GM12865 (cell line): ENCODE measurements at regions not wholly inside any gene's neighbourhood (a gene's known extent, or its start where the extent isn't known, plus 50 kb on each side); places are given as distances from the start of the nearest gene placed in this dataset.

Source experiments
- DNase-seq: peaks from one replicate; pipeline ENCODE4 v3.0.0; 2010; ENCODE audit warnings: low read depth
- H3K4me3 ChIP-seq: 2 replicates; pipeline ENCODE4 v1.5.1; 2011; ENCODE audit warnings: mild to moderate bottlenecking, low read depth, low read length, control low read depth
- TF ChIP-seq, protein P1 (sequence below): IDR thresholded peaks from 2 replicates; pipeline ENCODE4 v1.5.1; 2011; ENCODE audit warnings: low read length, control low read depth, low read depth, inconsistent platforms; ENCODE audit not compliant: insufficient read depth; ENCODE audit errors: missing control alignments

DNA sequence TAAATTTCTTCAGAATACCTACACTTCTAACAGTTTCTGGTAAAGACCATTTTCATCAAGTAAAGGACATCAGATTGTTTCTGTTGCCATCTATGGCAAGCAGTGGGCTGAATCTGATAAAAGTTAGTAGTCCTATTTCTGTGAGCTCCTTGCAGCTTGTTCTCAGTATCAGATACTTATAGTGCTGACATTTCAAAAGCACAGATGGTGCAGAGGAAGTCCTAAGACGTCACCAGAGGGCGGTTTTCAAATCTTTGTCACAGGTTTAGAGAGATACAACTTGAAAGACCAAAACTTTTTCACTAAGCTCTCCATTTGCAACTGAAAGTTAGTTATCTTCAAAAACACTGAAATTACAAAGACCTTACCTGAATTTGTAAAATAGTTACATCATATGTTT lies 719.8 kb downstream of the SLITRK1 start:
- H3K4me3 ChIP-seq = no peak overlapping the region
- TF ChIP-seq, protein P1, sequence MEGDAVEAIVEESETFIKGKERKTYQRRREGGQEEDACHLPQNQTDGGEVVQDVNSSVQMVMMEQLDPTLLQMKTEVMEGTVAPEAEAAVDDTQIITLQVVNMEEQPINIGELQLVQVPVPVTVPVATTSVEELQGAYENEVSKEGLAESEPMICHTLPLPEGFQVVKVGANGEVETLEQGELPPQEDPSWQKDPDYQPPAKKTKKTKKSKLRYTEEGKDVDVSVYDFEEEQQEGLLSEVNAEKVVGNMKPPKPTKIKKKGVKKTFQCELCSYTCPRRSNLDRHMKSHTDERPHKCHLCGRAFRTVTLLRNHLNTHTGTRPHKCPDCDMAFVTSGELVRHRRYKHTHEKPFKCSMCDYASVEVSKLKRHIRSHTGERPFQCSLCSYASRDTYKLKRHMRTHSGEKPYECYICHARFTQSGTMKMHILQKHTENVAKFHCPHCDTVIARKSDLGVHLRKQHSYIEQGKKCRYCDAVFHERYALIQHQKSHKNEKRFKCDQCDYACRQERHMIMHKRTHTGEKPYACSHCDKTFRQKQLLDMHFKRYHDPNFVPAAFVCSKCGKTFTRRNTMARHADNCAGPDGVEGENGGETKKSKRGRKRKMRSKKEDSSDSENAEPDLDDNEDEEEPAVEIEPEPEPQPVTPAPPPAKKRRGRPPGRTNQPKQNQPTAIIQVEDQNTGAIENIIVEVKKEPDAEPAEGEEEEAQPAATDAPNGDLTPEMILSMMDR = no peak
- DNase-seq = no peak

DNA sequence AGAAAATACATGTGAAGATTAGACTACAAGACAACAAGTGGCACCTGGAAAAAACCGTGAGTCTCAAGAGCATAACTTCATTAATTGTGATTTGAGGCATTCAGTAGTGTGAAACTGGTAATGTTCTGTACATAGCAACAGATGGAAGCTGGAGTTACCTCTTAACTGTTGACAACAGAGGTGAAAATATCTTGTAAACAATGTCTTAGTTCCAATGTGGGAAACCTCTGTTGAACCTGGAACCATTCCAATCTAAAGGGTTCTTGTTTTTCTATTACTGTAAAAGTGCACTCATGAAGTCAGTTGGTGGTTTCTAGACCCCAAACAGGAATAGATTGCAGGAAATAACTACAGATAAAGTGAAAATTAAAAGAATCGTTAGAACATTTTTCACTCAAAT lies 728.4 kb downstream of the SLITRK1 start:
- H3K4me3 ChIP-seq = no peak overlapping the region
- TF ChIP-seq, protein P1 = no peak
- no peak for DNase-seq

DNA sequence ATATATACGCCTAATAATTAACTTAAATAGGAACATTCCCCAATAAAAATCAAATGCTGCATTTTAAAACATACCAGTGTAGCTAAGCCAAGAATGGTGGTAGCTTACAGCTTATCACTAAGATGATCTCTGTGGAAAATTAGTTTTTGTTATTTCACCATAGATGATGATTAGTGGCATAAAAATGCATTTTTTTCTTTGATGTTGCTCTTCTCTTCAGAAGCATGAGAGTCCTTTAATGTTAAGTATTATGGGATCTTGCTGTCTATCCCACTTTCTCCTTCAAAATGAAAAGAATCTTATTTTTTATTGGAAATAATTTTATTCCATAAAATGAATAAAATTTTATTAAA lies 731.0 kb downstream of the SLITRK1 start:
- DNase-seq = no peak
- H3K4me3 ChIP-seq = no peak overlapping the region
- TF ChIP-seq, protein P1 = no peak

DNA sequence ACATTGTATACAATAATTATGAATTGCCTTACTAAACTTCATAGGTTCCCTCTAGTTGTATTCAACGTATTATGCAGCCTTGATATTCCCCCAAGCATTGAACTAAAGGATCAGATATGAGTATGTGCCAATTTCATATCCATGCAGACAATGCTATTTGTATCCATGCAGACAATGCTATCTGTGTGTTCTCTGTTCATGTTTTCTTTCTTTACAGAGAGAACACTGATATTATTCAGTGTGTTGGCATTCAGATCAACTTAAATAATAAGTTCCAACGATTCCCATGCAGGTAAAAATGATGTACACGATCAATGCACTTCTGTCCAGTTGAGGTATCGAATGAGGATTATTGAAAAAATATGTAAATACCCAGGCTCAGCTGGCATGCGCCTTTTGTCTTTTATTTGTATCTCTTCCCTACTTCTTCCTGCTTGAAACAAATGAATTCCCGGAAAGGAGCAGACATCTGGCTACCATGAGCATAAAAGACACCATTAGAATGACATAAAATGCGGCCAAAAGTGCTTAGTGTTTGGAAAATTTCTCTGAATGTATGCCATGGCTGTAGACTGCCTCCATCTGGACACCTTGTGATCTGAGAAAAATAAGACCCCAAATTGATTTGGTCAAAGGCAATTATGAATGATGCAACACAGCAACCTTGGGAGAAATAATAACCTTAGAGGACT lies 731.5 kb downstream of the SLITRK1 start:
- TF ChIP-seq, protein P1 = no peak
- H3K4me3 ChIP-seq = no peak overlapping the region
- DNase-seq = no peak

DNA sequence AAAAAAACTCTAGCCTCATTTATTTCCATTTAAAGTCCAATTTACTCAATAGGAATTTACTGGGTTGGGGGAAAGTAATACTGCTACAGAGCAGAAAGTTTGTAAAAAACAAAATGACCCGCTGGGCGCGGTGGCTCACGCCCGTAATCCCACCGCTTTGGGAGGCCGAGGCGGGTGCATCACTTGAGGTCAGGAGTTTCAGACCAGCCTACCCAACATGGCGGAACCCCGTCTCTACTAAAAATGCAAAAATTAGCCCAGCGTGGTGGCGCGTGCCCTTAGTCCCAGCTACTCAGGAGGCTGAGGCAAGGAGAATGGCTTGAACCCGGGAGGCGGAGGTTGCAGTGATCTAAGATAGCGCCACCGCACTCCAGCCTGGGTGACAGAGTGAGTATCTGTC lies 745.6 kb downstream of the SLITRK1 start:
- no peak overlapping the region for H3K4me3 ChIP-seq
- TF ChIP-seq, protein P1 = no peak
- DNase-seq = no peak

DNA sequence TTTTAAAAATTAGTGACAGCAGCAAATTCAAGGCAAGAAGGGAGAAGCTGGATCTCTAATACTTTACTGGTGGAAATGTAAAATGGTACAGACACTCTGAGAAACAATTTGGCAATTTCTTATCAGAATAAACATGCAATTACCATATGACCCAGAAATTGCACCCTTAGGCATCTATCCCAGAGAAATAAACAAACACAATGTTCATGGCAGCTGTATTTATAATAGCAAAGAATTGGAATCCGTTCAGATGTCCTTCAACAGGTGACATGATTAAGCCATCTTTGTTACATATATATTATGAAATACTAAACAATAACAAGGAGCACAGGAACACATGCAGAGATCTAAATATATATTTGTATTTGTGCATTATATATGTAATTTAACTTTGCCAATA lies 756.5 kb downstream of the SLITRK1 start:
- no peak overlapping the region for H3K4me3 ChIP-seq
- no peak for DNase-seq
- TF ChIP-seq, protein P1 = no peak

DNA sequence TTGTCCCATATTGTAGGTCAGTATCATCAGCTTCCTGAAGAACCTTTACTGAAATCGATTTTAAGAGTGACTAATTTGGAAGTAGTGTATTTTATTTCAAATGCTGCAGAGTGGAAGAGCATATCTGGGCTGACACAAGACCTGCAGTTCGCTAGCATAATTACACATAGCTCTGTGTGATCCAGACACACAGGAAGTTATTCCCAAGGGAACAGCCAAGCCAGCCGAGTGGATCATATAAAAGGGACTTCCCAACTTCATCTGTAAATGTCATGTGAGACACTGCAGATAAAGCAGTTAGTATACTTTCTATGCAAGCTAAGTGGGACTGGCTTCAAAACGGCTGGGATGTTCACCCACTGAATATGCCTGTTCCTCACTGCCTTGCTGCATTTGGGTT lies 760.4 kb downstream of the SLITRK1 start:
- H3K4me3 ChIP-seq = no peak overlapping the region
- no peak for DNase-seq
- TF ChIP-seq, protein P1 = no peak
